Stomach (tissue), 8 donors: ENCODE measurements at regions not wholly inside any gene's neighbourhood (a gene's known extent, or its start where the extent isn't known, plus 50 kb on each side); places are given as distances from the start of the nearest gene placed in this dataset.

Source experiments
- DNase-seq, 2 donors: peaks; one replicate each; pipeline versions ENCODE4 v3.0.0 to v3.0.0-alpha.2; 2013 to 2019
- H3K27ac ChIP-seq, 5 donors: fragments of 200-600 bp in 4 of 5; sonication (generic) in 4 of 5; one replicate each; pipeline ENCODE4 v1.5.1; 2013 to 2019; ENCODE audit warnings: mild to moderate bottlenecking in 1 of 5, moderate library complexity in 1 of 5
- H3K27me3 ChIP-seq, 3 donors: fragments of 200-600 bp; sonication (generic); one replicate each; pipeline ENCODE4 v1.5.1; 2017 to 2019; ENCODE audit warnings: mixed run types in 1 of 3
- H3K36me3 ChIP-seq, 4 donors: fragments of 200-600 bp; sonication (generic); 1 replicate in 3 of 4; 2 replicates in 1 of 4; pipeline ENCODE4 v1.5.1; 2016 to 2019
- H3K4me1 ChIP-seq, 4 donors: fragments of 200-600 bp; sonication (generic); one replicate each; pipeline ENCODE4 v1.5.1; 2016 to 2019
- H3K4me3 ChIP-seq, 4 donors: fragments of 200-600 bp; sonication (generic) in 3 of 4; one replicate each; pipeline ENCODE4 v1.5.1; 2016 to 2019; ENCODE audit warnings: mild to moderate bottlenecking in 1 of 4
- H3K9me3 ChIP-seq, 4 donors: fragments of 200-600 bp; sonication (generic); one replicate each; pipeline ENCODE4 v1.5.1; 2016 to 2019
- CTCF ChIP-seq, 7 experiments: fragments of 450-650 bp in 4 of 7; fragments of 200-600 bp in 3 of 7; sonication (generic) in 3 of 7; IDR thresholded peaks; one replicate each; pipeline ENCODE4 v1.5.1; 2016 to 2019; ENCODE audit warnings: antibody characterized with exemption in 7 of 7, control low read depth in 2 of 7, mild to moderate bottlenecking in 1 of 7
- EP300 ChIP-seq: sonication (generic); formaldehyde crosslinking; IDR thresholded peaks from one replicate; pipeline ENCODE4 v1.6.1; 2017; ENCODE audit warnings: antibody characterized with exemption
- POLR2A ChIP-seq, 4 donors: fragments of 450-650 bp; IDR thresholded peaks; one replicate each; pipeline ENCODE4 v1.6.1; 2016; ENCODE audit warnings: antibody characterized with exemption in 4 of 4, control low read depth in 2 of 4, mild to moderate bottlenecking in 1 of 4, moderate library complexity in 1 of 4
- POLR2AphosphoS5 ChIP-seq, 3 donors: sonication (generic); formaldehyde crosslinking; IDR thresholded peaks; one replicate each; pipeline ENCODE4 v1.6.1; 2016; ENCODE audit warnings: antibody characterized with exemption in 3 of 3
- WGBS, 5 donors: extraction: QIAGEN DNeasy Blood & Tissue Kit in 3 of 5; methylation state at CpG; one replicate each; pipeline versions ENCODE4 v1.1.5 to v1.1.7; 2013 to 2018; 5-methylcytosine and 5-hydroxymethylcytosine counted together
- intact Hi-C: fragments of 100-400 bp; cut with DNase I; formaldehyde crosslinking; loops from one replicate; pipeline ENCODE4 v1.15.1; 2023; ENCODE audit warnings: low total_unique reads
- donor health status: healthy with polysubstance abuse.
- donor health status: Bipolar disorder and iron deficiency.
- donor health status: healthy.

- no peaks in the 10 kb centered on the region for H3K36me3 ChIP-seq
- no peaks in the 10 kb centered on the region for H3K9me3 ChIP-seq
- DNase-seq = no peak
- intact Hi-C loops = no loop called here
- 42 to 48% (median 46%) methylated on average over 4 of the region's 4 CpGs for WGBS, 5 donors
- no peak overlapping the region for H3K4me3 ChIP-seq
- H3K27me3 ChIP-seq = no peaks in the 10 kb centered on the region
- TF ChIP-seq EP300 (no peak), POLR2AphosphoS5 (IDR thresholded peaks at IDR 0.05) (no peak)
- no peaks in the 10 kb centered on the region for H3K4me1 ChIP-seq
- H3K27ac ChIP-seq = no peak overlapping the region
Observed at GRCh38 chr1:112196008-112196588, 199.9 kb upstream of the CTTNBP2NL start.

GRCh38 chr1:112196731-112197130 lies 199.3 kb upstream of the CTTNBP2NL start:
- no peak for DNase-seq
- no peak overlapping the region for H3K4me3 ChIP-seq
- H3K4me1 ChIP-seq = no peaks in the 10 kb centered on the region
- H3K9me3 ChIP-seq = no peaks in the 10 kb centered on the region
- no peak for TF ChIP-seq POLR2AphosphoS5 (IDR thresholded peaks at IDR 0.05)
- TF ChIP-seq CTCF (IDR thresholded peaks at IDR 0.05) = no peak
- no peak for TF ChIP-seq EP300
- no peak for TF ChIP-seq POLR2A (IDR thresholded peaks at IDR 0.05)
- no peak overlapping the region for H3K27ac ChIP-seq
- H3K36me3 ChIP-seq = no peaks in the 10 kb centered on the region
- H3K27me3 ChIP-seq = no peaks in the 10 kb centered on the region
- 85 to 93% (median 89%) methylated on average over 4 of the region's 4 CpGs for WGBS, 5 donors
- intact Hi-C loops = no loop called here

GRCh38 chr1:112209493-112209892 lies 186.5 kb upstream of the CTTNBP2NL start:
- intact Hi-C loops = no loop called here
- WGBS, 5 donors = 38 to 48% (median 42%) methylated on average over 1 of the region's 1 CpG
- DNase-seq = no peak

GRCh38 chr1:112219267-112219666 lies 176.7 kb upstream of the CTTNBP2NL start:
- WGBS, 5 donors = 68 to 94% (median 76%) methylated on average over 1 of the region's 1 CpG
- TF ChIP-seq EP300 = no peak
- no peak for TF ChIP-seq POLR2AphosphoS5 (IDR thresholded peaks at IDR 0.05)
- no peak for TF ChIP-seq CTCF (IDR thresholded peaks at IDR 0.05)
- no peak for TF ChIP-seq POLR2A (IDR thresholded peaks at IDR 0.05)
- intact Hi-C loops = no loop called here

More at GRCh38 chr1:112209493-112209892, 186.5 kb upstream of the CTTNBP2NL start:
- Histone ChIP-seq H3K27me3 (no peaks in the 10 kb centered on the region), H3K4me3 (no peak overlapping the region), H3K9me3 (peaks cover 0 to 10% (median 9%) of the 10 kb centered on the region in 4 donors), H3K27ac (no peak overlapping the region), H3K4me1 (no peaks in the 10 kb centered on the region), H3K36me3 (no peaks in the 10 kb centered on the region)
- TF ChIP-seq EP300 (no peak), POLR2A (IDR thresholded peaks at IDR 0.05) (no peak), CTCF (IDR thresholded peaks at IDR 0.05) (no peak)

GRCh38 chr1:112230232-112230631 lies 165.8 kb upstream of the CTTNBP2NL start:
- Histone ChIP-seq H3K4me1 (no peaks in the 10 kb centered on the region), H3K36me3 (no peaks in the 10 kb centered on the region), H3K27ac (no peak overlapping the region), H3K27me3 (peaks cover 0 to 3% (median 0%) of the 10 kb centered on the region in 3 donors), H3K9me3 (peaks cover 0 to 14% (median 6%) of the 10 kb centered on the region in 4 donors), H3K4me3 (no peak overlapping the region)
- TF ChIP-seq POLR2A (IDR thresholded peaks at IDR 0.05) = no peak
- no peak for TF ChIP-seq CTCF (IDR thresholded peaks at IDR 0.05)
- no peak for TF ChIP-seq EP300
- TF ChIP-seq POLR2AphosphoS5 (IDR thresholded peaks at IDR 0.05) = no peak
- WGBS, 5 donors = 83 to 90% (median 89%) methylated on average over 9 of the region's 9 CpGs
- no peak for DNase-seq
- intact Hi-C loops = no loop called here

More at GRCh38 chr1:112219267-112219666, 176.7 kb upstream of the CTTNBP2NL start:
- H3K9me3 ChIP-seq = no peaks in the 10 kb centered on the region
- no peaks in the 10 kb centered on the region for H3K36me3 ChIP-seq
- no peaks in the 10 kb centered on the region for H3K27me3 ChIP-seq
- H3K4me3 ChIP-seq = no peak overlapping the region
- DNase-seq = no peak
- no peak overlapping the region for H3K27ac ChIP-seq
- no peaks in the 10 kb centered on the region for H3K4me1 ChIP-seq
